ENCODE measurements at regions not wholly inside any gene's neighbourhood (a gene's known extent, or its start where the extent isn't known, plus 50 kb on each side); places are given as distances from the start of the nearest gene placed in this dataset.

- no peak for DNase-seq
These were observed 220.3 kb upstream of the IER5L start for GRCh38 chr9:129398101-129398960.

- DNase-seq: no peak
These were observed 219.3 kb upstream of the IER5L start for GRCh38 chr9:129397335-129397734.

GRCh38 chr9:129396365-129396708, 218.3 kb upstream of the IER5L start:
- no peak for DNase-seq

DNA sequence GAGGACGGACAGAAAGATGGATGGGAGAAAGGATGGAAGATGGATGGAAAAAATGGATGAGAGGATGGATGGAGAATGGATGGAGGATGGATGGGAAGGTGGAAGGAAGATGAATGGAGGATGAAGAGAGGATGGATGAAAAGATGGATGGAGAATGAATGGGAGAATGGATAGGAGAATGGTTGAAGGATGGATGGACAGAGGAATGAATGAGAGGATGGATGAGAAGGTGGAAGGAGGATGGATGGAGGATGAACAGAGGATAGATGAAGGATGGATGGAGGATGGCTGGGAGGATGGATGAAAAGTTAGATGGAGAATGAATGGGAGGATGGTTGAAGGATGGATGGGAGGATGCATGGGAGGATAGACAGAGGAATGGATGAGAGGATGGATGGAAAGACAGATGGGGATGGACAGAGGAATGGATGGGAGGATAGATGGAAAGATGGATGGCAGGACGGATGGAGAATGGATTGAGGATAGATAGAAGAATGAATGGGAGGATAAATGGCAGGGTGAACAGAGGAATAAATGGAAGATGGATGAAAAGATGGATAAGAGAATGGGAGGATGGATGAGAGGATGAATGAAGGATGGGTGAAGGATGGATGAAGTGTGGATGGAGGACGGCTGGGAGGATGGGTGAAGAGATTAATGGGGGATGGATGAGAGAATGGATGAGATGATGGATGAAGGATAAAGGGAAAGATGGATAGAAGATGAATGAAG, 217.7 kb upstream of the IER5L start:
- DNase-seq: no peak

- no peak for DNase-seq
These were observed 216.8 kb upstream of the IER5L start for GRCh38 chr9:129394886-129395279.

- DNase-seq: peak; percentile 44
These were observed 216.2 kb upstream of the IER5L start for GRCh38 chr9:129394061-129394885.

- no peak for DNase-seq
These were observed 215.0 kb upstream of the IER5L start for GRCh38 chr9:129393064-129393463.

DNA sequence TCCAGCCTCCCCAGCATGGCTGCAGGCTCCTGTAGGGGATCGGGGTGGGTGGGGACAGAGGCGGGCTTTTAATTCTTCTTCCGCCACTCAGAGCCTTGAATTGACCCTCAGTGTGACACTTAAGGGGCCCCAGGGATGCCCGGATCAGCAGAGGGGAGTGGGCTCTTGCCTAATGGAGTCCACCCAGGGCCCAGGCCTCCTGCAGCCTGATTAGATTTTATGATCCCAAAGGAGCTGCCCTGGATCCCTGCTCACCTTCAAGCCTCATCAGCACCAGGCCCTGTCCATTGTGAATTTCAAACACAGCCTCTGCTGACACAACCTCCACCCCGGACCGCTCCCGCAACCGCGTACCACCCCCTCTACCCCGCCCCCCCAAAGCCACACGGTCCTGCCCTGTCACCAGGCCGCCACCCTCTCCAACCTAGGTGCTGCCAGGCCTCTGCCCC, 214.1 kb upstream of the IER5L start:
- no peak for DNase-seq

GRCh38 chr9:129391221-129391661, 213.2 kb upstream of the IER5L start:
- no peak for DNase-seq

DNA sequence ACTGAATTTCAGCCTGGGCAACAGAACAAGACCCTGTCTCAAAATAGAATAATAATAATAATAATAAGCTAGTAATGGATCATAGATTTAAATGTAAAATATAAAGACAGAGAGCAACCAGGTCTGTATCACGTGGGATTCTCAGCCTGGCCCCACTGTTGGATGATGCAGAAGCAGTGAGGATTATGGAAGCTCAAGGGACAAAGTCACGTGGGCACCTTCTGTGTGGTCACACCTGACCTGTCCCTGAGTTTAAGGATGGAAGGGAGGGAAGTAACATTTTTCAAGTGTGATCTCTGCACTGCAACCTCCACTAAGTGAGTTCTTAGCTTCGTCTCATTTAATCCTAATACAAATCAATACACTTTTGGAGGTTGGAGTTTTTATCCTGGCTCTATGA, 212.5 kb upstream of the IER5L start:
- no peak for DNase-seq

- DNase-seq: no peak
These were observed 209.8 kb upstream of the IER5L start for GRCh38 chr9:129387822-129388221.

DNA sequence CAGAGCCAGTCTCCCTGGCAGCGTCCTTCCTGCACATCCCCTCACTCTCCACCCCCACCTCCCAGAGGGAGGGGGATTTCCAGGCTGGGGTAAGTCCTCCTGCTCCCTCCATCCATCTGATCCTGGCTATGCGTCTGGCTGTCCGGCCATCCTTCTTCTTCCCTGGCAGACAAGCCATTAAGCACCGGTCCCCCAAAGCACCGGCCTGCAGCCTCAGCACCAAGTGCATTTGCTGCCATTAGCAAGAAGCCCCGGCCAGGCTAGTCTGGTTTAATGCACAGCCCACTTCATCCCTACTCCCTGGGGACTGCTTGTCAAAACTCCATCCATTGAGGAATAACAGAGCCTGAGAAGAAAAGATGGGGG, 208.7 kb upstream of the IER5L start:
- no peak for DNase-seq

- no peak for DNase-seq
These were observed 207.3 kb upstream of the IER5L start for GRCh38 chr9:129385211-129385934.

DNA sequence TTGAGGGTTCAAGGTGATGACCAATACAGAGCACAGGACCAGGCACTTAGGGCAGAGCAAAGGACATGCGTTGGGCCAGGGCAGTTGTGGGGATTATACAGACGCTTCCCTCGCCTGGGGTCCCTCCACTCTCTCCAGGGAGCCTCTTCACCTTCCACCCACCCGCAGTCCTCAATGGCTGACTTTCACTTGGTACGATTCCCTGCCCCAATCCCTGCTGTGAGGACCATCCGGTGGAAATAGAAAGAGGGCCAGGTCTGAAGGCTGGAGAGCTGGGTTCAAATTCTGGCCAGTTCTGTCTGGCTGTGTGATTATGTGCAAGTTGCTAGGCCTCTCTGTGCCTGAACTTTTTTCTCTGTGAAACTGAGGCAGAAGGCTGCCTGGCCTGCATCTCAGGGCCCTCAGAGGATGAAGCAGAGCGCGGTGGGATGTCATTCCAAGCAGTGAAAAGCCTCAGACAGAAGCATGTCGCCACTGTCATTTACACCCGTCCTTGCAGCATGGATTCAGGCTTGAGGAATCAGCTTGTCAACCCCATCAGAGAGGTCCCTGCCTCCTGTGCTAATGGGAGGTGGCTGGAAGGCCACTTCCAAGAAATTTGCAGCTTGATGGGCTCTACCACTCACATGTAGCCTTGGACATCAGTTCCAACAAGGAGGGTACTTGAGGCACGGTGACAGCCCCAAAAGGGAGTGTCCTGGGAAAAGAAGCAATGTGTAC, 206.6 kb upstream of the IER5L start:
- DNase-seq: no peak

- DNase-seq: peak; percentile 40
These were observed 205.8 kb upstream of the IER5L start for GRCh38 chr9:129383561-129384490.

DNA sequence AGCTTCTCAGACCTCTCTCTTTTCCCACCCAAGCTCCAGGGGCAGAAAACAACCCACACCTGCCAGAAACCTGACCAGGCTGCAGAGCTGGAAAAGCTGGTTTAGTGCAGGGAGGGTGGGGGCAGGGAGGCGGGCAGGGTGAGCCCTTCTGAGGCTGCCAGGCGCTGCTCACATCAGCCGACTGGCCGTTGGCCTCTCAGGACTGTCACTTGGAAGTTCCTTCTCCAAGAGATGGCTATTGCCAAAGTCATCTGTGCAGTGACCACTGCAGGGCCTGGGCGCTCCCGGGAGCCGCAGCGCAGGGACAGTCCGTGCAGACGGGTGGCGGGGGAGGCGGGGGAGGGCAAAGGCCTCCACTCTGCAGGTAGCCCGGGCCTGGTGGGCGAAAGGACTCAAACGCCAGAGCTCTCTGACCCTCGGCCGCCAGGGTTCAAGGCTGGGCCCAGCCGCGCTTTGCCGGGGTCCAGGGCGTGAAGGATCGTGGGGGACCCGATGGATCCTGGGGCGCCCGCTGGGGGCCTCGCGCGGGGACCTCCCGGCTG, 205.0 kb upstream of the IER5L start:
- no peak for DNase-seq

DNA sequence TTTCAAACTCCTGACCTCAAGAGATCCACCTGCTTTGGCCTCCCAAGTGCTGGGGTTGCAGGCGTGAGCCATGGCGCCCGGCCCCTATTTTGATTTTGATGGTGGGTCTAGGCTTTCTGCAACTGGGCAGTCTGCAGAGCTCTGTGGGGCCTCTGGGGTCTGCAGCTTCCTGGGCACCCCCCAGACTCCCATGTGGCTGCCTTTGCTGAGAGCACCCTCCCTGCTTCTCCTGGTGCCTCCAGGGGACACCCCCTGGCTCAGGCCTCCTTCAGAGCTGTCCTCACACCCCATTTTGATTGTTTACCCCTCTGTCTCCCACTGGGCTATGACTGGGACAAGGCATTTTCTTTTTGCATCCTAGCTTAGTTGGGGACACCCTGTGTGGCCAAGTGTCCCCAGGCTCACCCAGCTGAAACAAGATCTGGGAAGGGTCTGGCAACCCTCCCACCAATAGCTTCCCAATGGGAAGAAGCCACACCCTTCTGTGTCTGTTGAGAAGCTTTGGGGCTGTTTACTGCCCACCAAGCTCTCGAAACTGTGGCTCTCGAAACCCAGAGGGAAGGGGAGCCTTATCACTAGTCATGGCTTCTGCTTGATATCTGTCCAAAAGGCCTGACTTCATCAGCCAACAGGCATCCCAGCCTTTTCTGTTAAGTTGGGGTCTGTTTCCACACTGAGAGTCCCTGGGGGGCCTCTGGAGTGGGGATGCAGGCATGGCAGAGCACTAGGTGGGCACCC, 204.4 kb upstream of the IER5L start:
- no peak for DNase-seq

GRCh38 chr9:129381481-129381957, 203.5 kb upstream of the IER5L start:
- DNase-seq: no peak

DNA sequence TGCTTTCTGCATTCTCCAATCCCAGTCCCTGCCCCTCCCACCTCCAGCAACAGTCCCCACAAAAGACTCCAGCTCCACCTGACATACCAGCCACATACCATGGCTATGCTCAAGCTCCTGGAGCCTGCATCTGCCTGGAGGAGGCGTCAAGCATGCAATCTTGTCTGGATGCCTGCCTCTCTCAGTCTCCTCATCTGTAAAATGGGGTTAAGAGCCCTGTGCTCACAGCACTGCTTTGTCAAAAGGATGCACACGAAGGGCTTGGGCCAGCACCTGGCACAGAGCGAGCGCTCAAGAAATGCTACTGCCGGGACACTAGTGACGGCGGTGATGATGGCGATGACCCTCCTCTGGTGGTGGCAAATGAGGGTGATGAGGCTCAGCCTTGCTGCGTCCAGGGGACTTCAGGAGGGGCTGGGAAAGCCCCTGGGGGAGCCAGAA, 202.9 kb upstream of the IER5L start:
- DNase-seq: no peak

GRCh38 chr9:129379886-129380285, 201.8 kb upstream of the IER5L start:
- no peak for DNase-seq
